K562 (cell line): ENCODE measurements at regions not wholly inside any gene's neighbourhood (a gene's known extent, or its start where the extent isn't known, plus 50 kb on each side); places are given as distances from the start of the nearest gene placed in this dataset.
A peak's percentile ranks its signal among the peaks of the same experiment; 100 is the strongest.

Experiments
- ATAC-seq: fragments of 200-7000 bp; cut with Tn5 transposase; 3 replicates; pipeline ENCODE4 v1.9.1; 2020; ENCODE audit warnings: moderate library complexity
- BruUV-seq: library from RNA; stranded (reverse); fragments of 400-500 nt; replicated peaks from 2 replicates; lab custom pipeline; 2021; lab: Mats Ljungman, UMichigan
- CTCF ChIA-PET: fragments of 300-600 bp; formaldehyde crosslinking; extraction: SDS; loops from one replicate; lab custom pipeline; 2021; ENCODE audit warnings: low intra/inter-chr PET ratio; lab: Yijun Ruan, JAX
- POLR2A ChIA-PET: fragments of 300-600, 350-650 bp; sonication (Branson Sonifier 250); formaldehyde crosslinking; extraction: SDS; loops from one replicate; lab custom pipeline; 2021; ENCODE audit warnings: antibody characterized with exemption, inconsistent platforms; lab: Yijun Ruan, JAX
- DNase-seq, 4 experiments: peaks; one replicate each; pipeline versions ENCODE4 v3.0.0 to v3.0.0-alpha.2; 2011 to 2018; ENCODE audit warnings: low spot score in 3 of 4, mixed read lengths in 3 of 4; ENCODE audit errors: extremely low read depth in 1 of 4
- FAIRE-seq: peaks from 2 replicates; lab custom pipeline; 2011; peaks lifted over from hg19 to GRCh38; lab: Jason Lieb, UNC
- H2AFZ ChIP-seq: 2 replicates; pipeline ENCODE4 v1.6.0; 2011; ENCODE audit warnings: low read depth, low read length, control low read depth, inconsistent platforms
- H3K27ac ChIP-seq: fragments of 200-600 bp; 3 replicates; pipeline ENCODE4 v1.8.0; 2011; ENCODE audit warnings: low read depth, mild to moderate bottlenecking, control low read depth, inconsistent platforms, low read length, moderate library complexity, mixed read lengths; ENCODE audit errors: extremely low read depth
- H3K27me3 ChIP-seq, 2 experiments: fragments of 300-600 bp in 1 of 2; 2 replicates in 1 of 2; 3 replicates in 1 of 2; pipeline versions ENCODE4 v1.6.0 to v1.8.0; 2011; ENCODE audit warnings: inconsistent platforms in 2 of 2, low read length in 2 of 2, mild to moderate bottlenecking in 1 of 2, mixed read lengths in 1 of 2, moderate library complexity in 1 of 2; ENCODE audit not compliant: control insufficient read depth in 2 of 2, insufficient read depth in 2 of 2
- H3K36me3 ChIP-seq: fragments of 300-600 bp; 3 replicates; pipeline ENCODE4 v1.8.0; 2011; ENCODE audit warnings: mild to moderate bottlenecking, low read length, inconsistent platforms; ENCODE audit not compliant: control insufficient read depth, insufficient read depth
- H3K4me1 ChIP-seq, 2 experiments: fragments of 200-600 bp in 1 of 2; replicated peaks in 1 of 2; 2 replicates in 1 of 2; 3 replicates in 1 of 2; pipeline versions ENCODE4 v1.5.1 to v1.8.0; 2011; ENCODE audit warnings: inconsistent platforms in 2 of 2, low read length in 2 of 2, mild to moderate bottlenecking in 1 of 2, mixed read lengths in 1 of 2, moderate library complexity in 1 of 2; ENCODE audit not compliant: control insufficient read depth in 2 of 2, insufficient read depth in 2 of 2
- H3K4me2 ChIP-seq: 2 replicates; pipeline ENCODE4 v1.6.1; 2011; ENCODE audit warnings: low read length, control low read depth, inconsistent platforms, mixed read lengths; ENCODE audit not compliant: insufficient read depth
- H3K4me3 ChIP-seq: fragments of 200-600 bp; sonication (generic), shearing (Covaris generic); 2 replicates; pipeline ENCODE4 v1.5.1; 2016; ENCODE audit warnings: control low read depth, inconsistent platforms
- H3K79me2 ChIP-seq: fragments of 200-600 bp; 3 replicates; pipeline ENCODE4 v1.8.0; 2011; ENCODE audit warnings: low read length, inconsistent platforms; ENCODE audit not compliant: control insufficient read depth, insufficient read depth
- H3K9ac ChIP-seq, 2 experiments: 2 replicates each; pipeline versions ENCODE4 v1.6.0 to v1.6.1; 2011; ENCODE audit warnings: low read depth in 2 of 2, low read length in 2 of 2, control low read depth in 1 of 2, inconsistent platforms in 1 of 2, mild to moderate bottlenecking in 1 of 2, mixed read lengths in 1 of 2; ENCODE audit not compliant: insufficient read depth in 1 of 2
- H3K9me1 ChIP-seq: one replicate; pipeline ENCODE4 v1.6.0; 2011; ENCODE audit warnings: inconsistent platforms, mild to moderate bottlenecking, low read length, moderate library complexity; ENCODE audit not compliant: control insufficient read depth, insufficient read depth
- H3K9me3 ChIP-seq: replicated peaks from 2 replicates; pipeline ENCODE4 v1.5.1; 2011; ENCODE audit warnings: low read depth, low read length, inconsistent platforms; ENCODE audit not compliant: control insufficient read depth, insufficient read depth
- H4K20me1 ChIP-seq: replicated peaks from 2 replicates; pipeline ENCODE4 v1.6.1; 2011; ENCODE audit warnings: low read length, inconsistent platforms, mixed read lengths; ENCODE audit not compliant: control insufficient read depth, insufficient read depth
- BACH1 ChIP-seq: fragments of 200-800 bp; sonication (Bioruptor generic); IDR thresholded peaks from 2 replicates; pipeline ENCODE4 v1.6.1; 2016; ENCODE audit warnings: missing genetic modification characterization, missing compliant biosample characterization
- BCOR ChIP-seq: fragments of 450-650 bp; IDR thresholded peaks from 2 replicates; pipeline ENCODE4 v1.6.1; 2016
- EP300 ChIP-seq: IDR thresholded peaks from 2 replicates; pipeline ENCODE4 v1.6.1; 2012; ENCODE audit warnings: low read length, improper control_type of control experiment
- HCFC1 ChIP-seq: IDR thresholded peaks from 2 replicates; pipeline ENCODE4 v1.6.1; 2012; ENCODE audit warnings: low read depth, low read length, improper control_type of control experiment
- LCOR ChIP-seq: sonication (generic); formaldehyde crosslinking; IDR thresholded peaks from 2 replicates; pipeline ENCODE4 v1.8.0; 2022; ENCODE audit warnings: mild to moderate bottlenecking, missing genetic modification reagents
- NEUROD1 ChIP-seq: fragments of 150-350 bp; IDR thresholded peaks from 2 replicates; pipeline ENCODE4 v1.6.1; 2014; ENCODE audit warnings: borderline replicate concordance, low read length, low read depth; ENCODE audit not compliant: partially characterized antibody
- NR2C2 ChIP-seq, 2 experiments: fragments of 200-800 bp in 1 of 2; sonication (Bioruptor generic) in 1 of 2; sonication (generic) in 1 of 2; formaldehyde crosslinking in 1 of 2; IDR thresholded peaks; 2 replicates each; pipeline versions ENCODE4 v1.6.1 to v1.8.0; 2016 to 2022; ENCODE audit warnings: mild to moderate bottlenecking in 1 of 2, missing compliant biosample characterization in 1 of 2, missing genetic modification characterization in 1 of 2, missing genetic modification reagents in 1 of 2
- RBM17 ChIP-seq: fragments of 200-400 bp; formaldehyde crosslinking; IDR thresholded peaks from 2 replicates; pipeline ENCODE4 v1.6.1; 2017; ENCODE audit warnings: low read depth, mild to moderate bottlenecking, low read length, borderline replicate concordance
- SMARCA5 ChIP-seq: fragments of 450-650 bp; IDR thresholded peaks from 2 replicates; pipeline ENCODE4 v1.6.1; 2016
- SREBF1 ChIP-seq: fragments of 150-350 bp; IDR thresholded peaks from 2 replicates; pipeline ENCODE4 v1.6.1; 2014; ENCODE audit warnings: antibody characterized with exemption, low read depth, low read length, borderline replicate concordance
- ZNF3 ChIP-seq: fragments of 250-450 bp; sonication (Bioruptor Pico); IDR thresholded peaks from 2 replicates; pipeline ENCODE4 v1.5.0; 2021; ENCODE audit warnings: mild to moderate bottlenecking, moderate library complexity
- ZNF584 ChIP-seq: fragments of 200-800 bp; sonication (Bioruptor generic); IDR thresholded peaks from 2 replicates; pipeline ENCODE4 v1.6.1; 2016; ENCODE audit warnings: low read depth, mild to moderate bottlenecking, missing genetic modification characterization, missing compliant biosample characterization
- ZNF79 ChIP-seq: fragments of 250-450 bp; sonication (Bioruptor Pico); IDR thresholded peaks from 2 replicates; pipeline ENCODE4 v1.4.0; 2020; ENCODE audit warnings: low read depth, mild to moderate bottlenecking, moderate library complexity
- WGBS: fragments of 100-300 bp; shearing (Covaris generic); methylation state at CpG from one replicate; pipeline ENCODE4 v1.1.6; 2016; ENCODE audit warnings: low coverage, mixed read lengths; ENCODE audit not compliant: insufficient coverage; ENCODE audit errors: missing lambda C conversion rate; 5-methylcytosine and 5-hydroxymethylcytosine counted together
- in situ Hi-C: fragments of 300-500 bp; cut with MboI; formaldehyde crosslinking; loops from 4 replicates; pipeline ENCODE4 v1.15.0; 2018; ENCODE audit warnings: inconsistent platforms, mixed read lengths
- intact Hi-C: fragments of 100-400 bp; cut with micrococcal nuclease; formaldehyde crosslinking; loops from 2 replicates; pipeline ENCODE4 v1.14.2; 2022
- TF ChIP-seq, protein P1 (sequence below): sonication (generic); formaldehyde crosslinking; IDR thresholded peaks from 2 replicates; pipeline ENCODE4 v1.8.0; 2023; ENCODE audit warnings: missing genetic modification reagents, mild to moderate bottlenecking, borderline replicate concordance
- TF ChIP-seq, protein P2 (sequence below): fragments of 450-650 bp; IDR thresholded peaks from 2 replicates; pipeline ENCODE4 v1.6.1; 2018; ENCODE audit warnings: mild to moderate bottlenecking, low read depth; ENCODE audit not compliant: partially characterized antibody

DNA sequence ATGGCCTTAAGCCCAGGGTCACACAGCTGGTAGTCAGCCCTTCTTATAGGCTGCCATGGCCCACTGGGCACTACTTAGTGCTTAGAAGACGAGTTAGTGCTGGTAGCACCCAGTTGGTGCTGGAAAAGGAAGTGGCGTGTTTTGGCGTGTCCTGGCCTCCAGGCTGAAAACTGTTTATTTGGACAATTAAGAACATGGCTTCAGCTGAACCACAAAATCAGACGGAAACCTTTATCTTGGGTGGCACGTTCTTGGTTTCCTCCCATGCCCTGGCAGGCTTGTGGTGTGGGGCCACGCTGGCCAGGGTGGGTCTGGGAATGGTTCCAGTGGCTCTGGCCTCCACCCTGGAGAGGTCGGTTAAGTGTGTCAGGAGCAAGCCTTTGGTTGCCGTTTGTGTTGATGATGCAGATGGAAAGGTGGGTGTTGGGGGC, 141.5 kb upstream of the HAAO start:
- DNase-seq = no peak
- no peak for ATAC-seq
- H3K79me2 ChIP-seq = no peaks in the 10 kb centered on the region
- no peak for TF ChIP-seq NR2C2 (CRISPR knock-in tag; IDR thresholded peaks at IDR 0.05)
- no peak for TF ChIP-seq NR2C2 (tag; IDR thresholded peaks at IDR 0.05)
- TF ChIP-seq, protein P1, sequence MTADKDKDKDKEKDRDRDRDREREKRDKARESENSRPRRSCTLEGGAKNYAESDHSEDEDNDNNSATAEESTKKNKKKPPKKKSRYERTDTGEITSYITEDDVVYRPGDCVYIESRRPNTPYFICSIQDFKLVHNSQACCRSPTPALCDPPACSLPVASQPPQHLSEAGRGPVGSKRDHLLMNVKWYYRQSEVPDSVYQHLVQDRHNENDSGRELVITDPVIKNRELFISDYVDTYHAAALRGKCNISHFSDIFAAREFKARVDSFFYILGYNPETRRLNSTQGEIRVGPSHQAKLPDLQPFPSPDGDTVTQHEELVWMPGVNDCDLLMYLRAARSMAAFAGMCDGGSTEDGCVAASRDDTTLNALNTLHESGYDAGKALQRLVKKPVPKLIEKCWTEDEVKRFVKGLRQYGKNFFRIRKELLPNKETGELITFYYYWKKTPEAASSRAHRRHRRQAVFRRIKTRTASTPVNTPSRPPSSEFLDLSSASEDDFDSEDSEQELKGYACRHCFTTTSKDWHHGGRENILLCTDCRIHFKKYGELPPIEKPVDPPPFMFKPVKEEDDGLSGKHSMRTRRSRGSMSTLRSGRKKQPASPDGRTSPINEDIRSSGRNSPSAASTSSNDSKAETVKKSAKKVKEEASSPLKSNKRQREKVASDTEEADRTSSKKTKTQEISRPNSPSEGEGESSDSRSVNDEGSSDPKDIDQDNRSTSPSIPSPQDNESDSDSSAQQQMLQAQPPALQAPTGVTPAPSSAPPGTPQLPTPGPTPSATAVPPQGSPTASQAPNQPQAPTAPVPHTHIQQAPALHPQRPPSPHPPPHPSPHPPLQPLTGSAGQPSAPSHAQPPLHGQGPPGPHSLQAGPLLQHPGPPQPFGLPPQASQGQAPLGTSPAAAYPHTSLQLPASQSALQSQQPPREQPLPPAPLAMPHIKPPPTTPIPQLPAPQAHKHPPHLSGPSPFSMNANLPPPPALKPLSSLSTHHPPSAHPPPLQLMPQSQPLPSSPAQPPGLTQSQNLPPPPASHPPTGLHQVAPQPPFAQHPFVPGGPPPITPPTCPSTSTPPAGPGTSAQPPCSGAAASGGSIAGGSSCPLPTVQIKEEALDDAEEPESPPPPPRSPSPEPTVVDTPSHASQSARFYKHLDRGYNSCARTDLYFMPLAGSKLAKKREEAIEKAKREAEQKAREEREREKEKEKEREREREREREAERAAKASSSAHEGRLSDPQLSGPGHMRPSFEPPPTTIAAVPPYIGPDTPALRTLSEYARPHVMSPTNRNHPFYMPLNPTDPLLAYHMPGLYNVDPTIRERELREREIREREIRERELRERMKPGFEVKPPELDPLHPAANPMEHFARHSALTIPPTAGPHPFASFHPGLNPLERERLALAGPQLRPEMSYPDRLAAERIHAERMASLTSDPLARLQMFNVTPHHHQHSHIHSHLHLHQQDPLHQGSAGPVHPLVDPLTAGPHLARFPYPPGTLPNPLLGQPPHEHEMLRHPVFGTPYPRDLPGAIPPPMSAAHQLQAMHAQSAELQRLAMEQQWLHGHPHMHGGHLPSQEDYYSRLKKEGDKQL (CRISPR knock-in tag) = no peak
- TF ChIP-seq BACH1 (tag) = no peak
- TF ChIP-seq EP300 = no peak
- no peak for TF ChIP-seq ZNF3 (CRISPR knock-in tag)
- no peak for TF ChIP-seq HCFC1
- TF ChIP-seq, protein P2, sequence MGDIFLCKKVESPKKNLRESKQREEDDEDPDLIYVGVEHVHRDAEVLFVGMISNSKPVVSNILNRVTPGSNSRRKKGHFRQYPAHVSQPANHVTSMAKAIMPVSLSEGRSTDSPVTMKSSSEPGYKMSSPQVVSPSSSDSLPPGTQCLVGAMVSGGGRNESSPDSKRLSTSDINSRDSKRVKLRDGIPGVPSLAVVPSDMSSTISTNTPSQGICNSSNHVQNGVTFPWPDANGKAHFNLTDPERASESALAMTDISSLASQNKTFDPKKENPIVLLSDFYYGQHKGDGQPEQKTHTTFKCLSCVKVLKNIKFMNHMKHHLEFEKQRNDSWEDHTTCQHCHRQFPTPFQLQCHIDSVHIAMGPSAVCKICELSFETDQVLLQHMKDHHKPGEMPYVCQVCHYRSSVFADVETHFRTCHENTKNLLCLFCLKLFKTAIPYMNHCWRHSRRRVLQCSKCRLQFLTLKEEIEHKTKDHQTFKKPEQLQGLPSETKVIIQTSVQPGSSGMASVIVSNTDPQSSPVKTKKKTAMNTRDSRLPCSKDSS = no peak
- TF ChIP-seq LCOR (CRISPR knock-in tag) = no peak
- no peak for TF ChIP-seq BCOR
- no peak for TF ChIP-seq SMARCA5
- TF ChIP-seq NEUROD1 = no peak
- TF ChIP-seq ZNF79 = no peak
- no peak for TF ChIP-seq RBM17
- no peak for TF ChIP-seq ZNF584 (CRISPR knock-in tag)
- no peak for TF ChIP-seq SREBF1
- intact Hi-C loops = no loop called here
- H3K9me1 ChIP-seq = no peaks in the 10 kb centered on the region
- peaks cover 31 to 60% of the 10 kb centered on the region in 2 experiments for H3K4me1 ChIP-seq
- in situ Hi-C loops = no loop called here
- CTCF ChIA-PET = no interaction called here
- POLR2A ChIA-PET = no interaction called here
- peak overlapping the region; percentile 87; the same call in 1 of the 2 replicates for H2AFZ ChIP-seq
- WGBS = 80% methylated on average over 8 of the region's 8 CpGs
- BruUV-seq = no TSS peak
- no peak overlapping the region for H3K4me3 ChIP-seq
- H3K36me3 ChIP-seq = no peaks in the 10 kb centered on the region
- no peaks in the 10 kb centered on the region for H4K20me1 ChIP-seq
- no peak overlapping the region for H3K4me2 ChIP-seq
- 0 out of 4 replicates have a peak overlapping the region, but pooled peaks of 1 of the 2 experiments have one; percentile 61 for H3K9ac ChIP-seq
- H3K27ac ChIP-seq = no peak overlapping the region
- FAIRE-seq = no peak
- no peaks in the 10 kb centered on the region for H3K9me3 ChIP-seq
- H3K27me3 ChIP-seq = no peaks in the 10 kb centered on the region
